Mucosa of rectum (tissue), 2 donors: ENCODE measurements at regions not wholly inside any gene's neighbourhood (a gene's known extent, or its start where the extent isn't known, plus 50 kb on each side); places are given as distances from the start of the nearest gene placed in this dataset.
"Not testable (repeated sequence)": the region's sequence is repeated elsewhere in the genome, so short reads cannot be mapped to it uniquely, and the experiment has no call there.

ENCODE experiments used
- H3K27ac ChIP-seq, 2 donors: one replicate each; pipeline ENCODE4 v1.7.0; 2013; ENCODE audit warnings: inconsistent platforms in 2 of 2, low read depth in 2 of 2, low read length in 2 of 2
- H3K27me3 ChIP-seq, 2 donors: one replicate each; pipeline ENCODE4 v1.7.0; 2013; ENCODE audit warnings: low read length in 2 of 2; ENCODE audit not compliant: control insufficient read depth in 2 of 2, insufficient read depth in 2 of 2
- H3K36me3 ChIP-seq, 2 donors: one replicate each; pipeline ENCODE4 v1.7.0; 2013; ENCODE audit warnings: low read length in 2 of 2; ENCODE audit not compliant: control insufficient read depth in 2 of 2, insufficient read depth in 2 of 2
- H3K4me1 ChIP-seq, 2 donors: one replicate each; pipeline ENCODE4 v1.7.0; 2013; ENCODE audit warnings: low read length in 2 of 2, mild to moderate bottlenecking in 1 of 2; ENCODE audit not compliant: control insufficient read depth in 2 of 2, insufficient read depth in 2 of 2
- H3K4me3 ChIP-seq, 2 donors: one replicate each; pipeline ENCODE4 v1.7.0; 2013; ENCODE audit warnings: low read length in 2 of 2
- H3K9ac ChIP-seq, 2 donors: one replicate each; pipeline ENCODE4 v1.7.0; 2013; ENCODE audit warnings: low read length in 2 of 2, low read depth in 1 of 2, mild to moderate bottlenecking in 1 of 2
- H3K9me3 ChIP-seq, 2 donors: one replicate each; pipeline ENCODE4 v1.7.0; 2013; ENCODE audit warnings: low read length in 2 of 2; ENCODE audit not compliant: control insufficient read depth in 2 of 2
- donor health status: healthy.
- donor health status: Normal muscosa, but diverticular disease.

DNA sequence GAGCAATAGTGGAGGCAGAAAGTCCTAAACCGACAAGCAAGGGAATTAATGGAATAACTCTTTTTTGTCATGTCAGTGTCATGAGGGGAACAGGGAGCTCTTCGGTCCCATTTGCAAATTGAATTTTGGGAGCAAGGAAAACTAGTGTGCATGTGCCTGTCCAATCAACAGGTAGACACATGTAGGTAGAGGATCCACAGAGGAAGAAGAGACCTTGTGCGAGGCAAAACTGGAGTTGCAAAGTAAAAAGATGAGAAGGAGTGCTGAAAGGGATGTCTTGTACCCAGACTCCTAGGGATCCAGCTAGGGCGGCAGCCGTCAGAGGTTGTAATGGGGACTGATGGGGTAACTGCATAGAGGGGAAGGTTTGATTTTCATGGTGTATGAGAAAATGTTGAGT is 156.8 kb upstream of the SNX2 start:
- H3K9me3 ChIP-seq, H3K27ac ChIP-seq, H3K9ac ChIP-seq, H3K36me3 ChIP-seq, H3K4me3 ChIP-seq, H3K27me3 ChIP-seq, H3K4me1 ChIP-seq: not testable (repeated sequence)

DNA sequence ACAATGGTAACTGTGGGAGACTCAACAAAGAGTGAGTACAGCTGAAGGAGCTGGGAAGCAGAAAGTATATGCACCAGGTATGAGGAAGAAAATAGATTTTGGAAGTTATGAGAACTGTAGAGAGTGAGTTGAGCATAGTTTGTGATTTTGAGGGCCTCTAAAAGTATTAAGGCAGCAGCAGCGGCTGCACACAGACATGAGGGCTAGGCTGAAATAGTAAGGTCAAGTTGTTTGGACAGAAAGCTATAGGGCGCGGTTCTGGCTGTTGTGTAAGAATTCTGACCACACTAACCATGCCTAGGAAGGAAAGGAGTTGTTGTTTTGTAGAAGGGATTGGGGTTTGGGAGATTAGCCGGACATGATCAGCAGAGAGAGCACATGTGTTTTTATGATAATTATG is 154.1 kb upstream of the SNX2 start:
- H3K36me3 ChIP-seq, H3K4me1 ChIP-seq, H3K9ac ChIP-seq, H3K4me3 ChIP-seq, H3K27me3 ChIP-seq, H3K9me3 ChIP-seq, H3K27ac ChIP-seq: not testable (repeated sequence)

DNA sequence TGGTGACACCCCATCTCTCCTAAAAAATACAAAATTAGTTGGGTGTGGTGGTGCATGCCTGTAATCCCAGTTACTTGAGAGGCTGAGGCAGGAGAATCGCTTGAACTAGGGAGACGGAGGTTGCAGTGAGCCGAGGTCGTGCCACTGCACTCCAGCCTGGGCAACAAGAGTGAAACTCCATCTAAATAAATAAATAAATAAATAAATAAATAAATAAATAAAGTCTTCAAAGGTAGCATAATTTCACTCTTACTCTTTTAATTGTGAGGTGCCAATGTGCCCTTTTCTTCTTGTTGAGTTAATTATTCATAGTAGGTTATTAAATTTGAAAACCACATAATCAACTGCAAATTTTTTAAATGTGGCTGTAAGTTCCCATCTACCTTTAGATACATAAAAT is 146.2 kb upstream of the SNX2 start:
- H3K36me3 ChIP-seq, H3K27ac ChIP-seq, H3K9me3 ChIP-seq, H3K27me3 ChIP-seq, H3K4me1 ChIP-seq, H3K9ac ChIP-seq, H3K4me3 ChIP-seq: not testable (repeated sequence)

DNA sequence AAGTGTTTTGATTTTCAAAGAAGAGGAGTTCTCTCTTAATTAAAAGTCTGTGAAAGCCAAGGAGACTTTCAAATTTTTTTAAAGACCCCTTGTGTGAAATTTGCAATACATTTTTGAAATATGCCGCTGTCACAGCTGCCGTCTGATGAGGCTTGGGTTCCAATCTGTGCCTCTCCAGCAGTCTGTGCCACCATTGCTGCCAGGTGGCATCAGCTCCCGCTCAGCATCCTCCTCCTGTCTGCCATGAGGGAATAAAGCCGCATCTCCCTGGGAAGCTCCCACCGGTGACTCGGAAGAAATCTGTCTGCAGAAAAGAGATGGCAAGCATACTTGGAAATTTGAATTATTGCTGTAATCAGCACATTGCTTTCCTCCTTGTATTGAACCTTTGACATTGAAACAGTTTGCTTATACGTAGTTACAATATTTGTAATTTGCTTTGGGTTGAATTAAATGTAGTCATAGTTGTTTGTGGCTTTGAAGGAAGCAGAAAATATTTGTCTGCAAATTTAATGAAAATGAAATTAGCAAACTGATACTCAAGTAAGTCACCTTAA is 145.7 kb upstream of the SNX2 start:
- Histone ChIP-seq H3K4me1 (no peaks in the 10 kb centered on the region), H3K4me3 (no peak overlapping the region), H3K36me3 (no peaks in the 10 kb centered on the region), H3K27ac (no peak overlapping the region), H3K27me3 (no peaks in the 10 kb centered on the region), H3K9ac (no peak overlapping the region), H3K9me3 (no peaks in the 10 kb centered on the region)

DNA sequence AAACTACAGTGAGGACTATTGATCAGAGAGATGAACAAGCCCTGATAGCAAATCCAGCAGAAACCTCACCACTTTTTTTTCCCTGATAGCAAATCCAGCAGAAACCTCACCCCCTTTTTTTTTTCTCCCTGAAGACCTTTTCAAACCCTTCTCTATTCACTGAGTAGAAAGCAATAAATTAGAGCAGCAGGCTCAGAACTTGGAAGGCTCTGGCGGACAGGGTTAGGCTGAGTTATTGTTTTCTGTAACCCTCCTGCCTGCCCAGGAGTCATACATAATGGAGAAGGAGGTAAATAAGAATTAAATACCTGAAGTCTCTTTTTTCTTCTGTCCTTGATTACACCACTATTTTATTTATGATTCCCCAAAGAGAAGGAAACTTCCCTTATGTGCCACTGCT is 136.3 kb upstream of the SNX2 start:
- Histone ChIP-seq H3K9ac (no peak overlapping the region), H3K4me3 (no peak overlapping the region), H3K27ac (no peak overlapping the region), H3K4me1 (no peaks in the 10 kb centered on the region), H3K36me3 (no peaks in the 10 kb centered on the region), H3K27me3 (no peaks in the 10 kb centered on the region), H3K9me3 (no peaks in the 10 kb centered on the region)

DNA sequence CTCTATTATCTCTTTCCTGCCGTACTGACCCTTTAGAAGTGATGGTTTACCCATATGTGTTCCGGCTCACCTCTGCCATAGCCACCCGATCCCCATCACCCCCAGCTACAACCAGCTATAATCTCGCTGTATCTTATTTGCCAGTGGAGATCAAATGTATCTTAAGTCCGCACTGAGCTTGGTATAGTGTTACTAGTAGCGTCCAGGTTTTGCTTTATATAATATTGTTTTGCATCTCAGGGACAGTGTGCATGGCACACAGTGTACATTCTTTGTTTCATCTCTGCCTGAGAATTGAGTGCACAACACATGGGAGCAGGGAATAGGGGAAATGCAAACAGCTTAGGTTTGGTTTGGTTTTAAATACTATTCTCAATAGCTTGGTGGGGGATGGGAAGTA is 135.8 kb upstream of the SNX2 start:
- H3K4me1 ChIP-seq = no peaks in the 10 kb centered on the region
- H3K36me3 ChIP-seq = no peaks in the 10 kb centered on the region
- H3K9me3 ChIP-seq = no peaks in the 10 kb centered on the region
- H3K9ac ChIP-seq = no peak overlapping the region
- H3K27me3 ChIP-seq = no peaks in the 10 kb centered on the region
- H3K4me3 ChIP-seq = no peak overlapping the region
- H3K27ac ChIP-seq = no peak overlapping the region

DNA sequence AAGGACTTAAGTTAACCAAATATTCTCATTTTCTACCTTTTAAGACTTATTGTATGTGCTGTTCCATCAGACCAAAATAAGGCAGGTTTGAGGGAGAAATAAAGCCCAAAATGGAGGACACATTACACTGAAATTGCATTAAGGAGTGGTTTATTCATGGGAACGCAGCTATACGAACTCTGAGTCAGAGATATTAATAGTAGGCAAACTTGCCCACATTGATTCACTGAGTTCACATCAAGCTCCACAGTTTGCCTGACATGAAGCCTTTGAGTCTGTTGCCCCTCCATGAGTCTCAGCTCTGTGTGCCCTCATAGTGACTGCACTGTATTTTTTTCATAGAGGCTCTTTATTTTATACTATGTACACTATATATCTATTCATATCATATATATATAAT is 135.0 kb upstream of the SNX2 start:
- Histone ChIP-seq H3K9ac (no peak overlapping the region), H3K36me3 (no peaks in the 10 kb centered on the region), H3K4me1 (no peaks in the 10 kb centered on the region), H3K27ac (no peak overlapping the region), H3K27me3 (no peaks in the 10 kb centered on the region), H3K4me3 (no peak overlapping the region), H3K9me3 (no peaks in the 10 kb centered on the region)

DNA sequence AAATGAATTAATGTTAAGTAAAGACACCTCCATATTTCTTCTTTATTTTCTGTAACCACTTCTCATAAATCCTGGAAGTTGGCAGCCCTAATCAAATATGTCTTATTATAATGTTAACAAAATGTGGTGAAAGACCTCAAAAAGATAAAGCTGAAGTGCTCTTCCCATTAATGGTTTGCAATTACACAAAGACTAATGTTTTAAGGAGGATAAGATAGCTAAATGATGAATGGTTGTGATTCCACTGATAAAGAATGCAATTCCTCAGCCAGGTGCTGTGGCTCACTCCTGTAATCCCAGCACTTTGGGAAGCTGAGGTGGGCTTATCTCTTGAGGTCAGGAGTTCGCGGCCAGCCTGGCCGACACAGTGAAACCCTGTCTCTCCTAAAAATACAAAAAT is 125.8 kb upstream of the SNX2 start:
- Histone ChIP-seq H3K27ac (no peak overlapping the region), H3K9me3 (no peaks in the 10 kb centered on the region), H3K9ac (no peak overlapping the region), H3K27me3 (no peaks in the 10 kb centered on the region), H3K4me1 (no peaks in the 10 kb centered on the region), H3K36me3 (no peaks in the 10 kb centered on the region), H3K4me3 (no peak overlapping the region)

DNA sequence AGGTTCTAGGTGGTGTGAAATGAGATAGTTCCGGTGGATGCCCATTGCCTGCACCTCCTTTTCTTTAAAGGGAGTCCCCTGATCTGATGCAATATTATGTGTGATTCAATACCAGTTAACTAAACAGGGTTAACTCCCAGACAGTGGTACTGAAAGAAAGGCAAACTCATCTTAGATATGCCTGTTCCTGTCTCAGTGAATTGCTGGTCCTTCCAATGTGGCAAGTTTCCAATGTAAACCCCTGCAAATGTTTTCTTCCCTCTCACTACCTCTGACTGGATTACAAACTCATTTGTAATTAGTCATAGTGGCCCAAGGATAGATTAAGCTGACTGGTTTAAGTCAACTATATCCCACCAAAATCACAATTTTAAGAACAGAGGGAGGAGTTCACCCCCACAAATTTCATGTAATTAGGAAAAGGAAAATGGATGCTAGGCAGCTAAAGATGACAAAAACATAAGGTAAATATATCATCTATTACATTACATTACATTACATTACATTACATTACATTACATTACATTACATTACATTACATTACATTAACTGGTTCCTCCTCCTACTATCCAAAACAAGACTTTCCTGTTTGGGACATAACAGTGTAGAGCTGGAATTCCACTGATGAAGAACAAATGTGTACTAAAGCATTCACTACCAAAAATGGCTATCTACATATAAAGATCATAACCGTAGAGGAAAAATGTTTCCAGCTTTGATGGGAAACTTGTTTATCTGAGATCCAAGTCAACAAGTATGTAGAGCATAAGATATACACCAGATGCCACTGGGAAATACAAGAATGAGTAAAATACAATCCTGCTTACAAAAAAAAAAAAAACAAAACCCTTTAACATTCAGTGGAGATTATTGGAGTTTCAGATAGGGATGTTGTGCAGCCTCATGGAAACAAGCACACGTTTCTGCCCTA is 121.5 kb upstream of the SNX2 start:
- Histone ChIP-seq H3K9ac (no peak overlapping the region), H3K4me1 (no peaks in the 10 kb centered on the region), H3K4me3 (no peak overlapping the region), H3K27me3 (no peaks in the 10 kb centered on the region), H3K9me3 (no peaks in the 10 kb centered on the region), H3K27ac (no peak overlapping the region), H3K36me3 (no peaks in the 10 kb centered on the region)

DNA sequence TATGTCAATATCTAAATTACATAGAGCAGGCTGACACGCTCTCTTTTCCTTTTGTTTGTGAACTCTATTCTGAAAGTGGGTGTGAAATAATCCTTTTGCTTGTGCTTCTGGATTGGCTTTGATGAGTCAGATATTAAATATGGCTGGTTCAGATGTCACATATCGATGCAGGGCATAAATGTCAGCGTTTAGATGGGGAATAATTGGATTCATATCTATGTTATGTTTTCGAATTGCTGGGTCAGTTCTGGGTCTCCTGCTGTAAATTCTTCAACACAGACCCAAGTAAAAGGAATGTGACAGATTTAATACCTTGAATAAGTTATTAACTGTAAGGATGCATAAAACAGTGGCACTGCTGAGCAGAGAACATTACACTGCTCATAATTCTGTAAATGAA is 118.7 kb upstream of the SNX2 start:
- no peaks in the 10 kb centered on the region for H3K4me1 ChIP-seq
- no peaks in the 10 kb centered on the region for H3K27me3 ChIP-seq
- H3K9me3 ChIP-seq = no peaks in the 10 kb centered on the region
- no peak overlapping the region for H3K4me3 ChIP-seq
- no peak overlapping the region for H3K9ac ChIP-seq
- H3K36me3 ChIP-seq = no peaks in the 10 kb centered on the region
- H3K27ac ChIP-seq = no peak overlapping the region
